Testis (tissue), 2 donors: ENCODE measurements at regions not wholly inside any gene's neighbourhood (a gene's known extent, or its start where the extent isn't known, plus 50 kb on each side); places are given as distances from the start of the nearest gene placed in this dataset.

Experiments used
- CTCF ChIP-seq, 3 experiments: fragments of 450-650 bp in 2 of 3; fragments of 200-600 bp in 1 of 3; sonication (generic) in 1 of 3; IDR thresholded peaks; one replicate each; pipeline ENCODE4 v1.5.1; 2016 to 2019; ENCODE audit warnings: antibody characterized with exemption in 3 of 3, mild to moderate bottlenecking in 2 of 3, moderate library complexity in 1 of 3
- POLR2A ChIP-seq: fragments of 450-650 bp; IDR thresholded peaks from one replicate; pipeline ENCODE4 v1.6.1; 2017; ENCODE audit warnings: antibody characterized with exemption, mild to moderate bottlenecking, moderate library complexity

DNA sequence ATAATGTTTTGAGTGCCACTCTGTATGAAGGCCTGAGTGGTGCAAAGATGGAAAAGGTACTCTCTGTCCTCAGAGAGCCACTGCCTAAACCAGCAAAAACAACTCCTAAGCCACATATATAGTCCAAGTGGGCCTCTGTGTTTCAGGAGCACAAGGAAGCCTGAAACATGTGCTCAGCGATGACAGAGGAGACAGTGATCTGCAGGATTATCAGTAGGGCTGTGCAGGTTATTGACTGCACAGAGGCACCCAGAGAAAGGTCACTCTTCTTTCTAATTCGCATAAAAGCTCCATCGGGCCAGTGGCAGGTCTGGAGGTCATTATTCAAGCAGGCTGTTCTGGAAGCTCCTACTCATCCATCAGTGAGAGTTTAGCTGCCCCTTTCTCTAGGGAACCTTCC is 361.9 kb downstream of the BCL11B start:
- TF ChIP-seq CTCF (IDR thresholded peaks at IDR 0.05) (no peak), POLR2A (no peak)
